ENCODE measurements at regions not wholly inside any gene's neighbourhood (a gene's known extent, or its start where the extent isn't known, plus 50 kb on each side); places are given as distances from the start of the nearest gene placed in this dataset.
"Not testable (repeated sequence)": the region's sequence is repeated elsewhere in the genome, so short reads cannot be mapped to it uniquely, and the experiment has no call there.

DNA sequence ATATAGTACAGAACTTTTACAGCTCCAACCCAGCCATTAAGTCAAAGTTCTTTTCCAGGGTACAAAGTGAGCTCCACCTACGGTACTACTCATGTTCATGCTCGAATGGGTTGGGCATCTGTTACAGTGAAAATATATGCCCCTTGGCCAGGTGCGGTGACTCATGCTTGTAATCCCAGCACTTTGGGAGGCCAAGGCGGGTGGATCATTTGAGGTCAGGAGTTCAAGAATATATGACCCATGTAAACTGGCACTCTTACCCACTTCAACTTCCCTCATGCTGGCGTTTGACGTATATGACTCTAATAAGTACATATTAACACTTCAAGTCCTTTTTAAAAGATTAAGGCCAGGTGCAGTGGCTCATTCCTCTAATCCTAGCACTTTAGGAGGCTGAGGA, 71.3 kb upstream of the PKN2 start:
- in situ Hi-C loops (cut with MboI; ENCODE audit: low pct_unique_long_range_greater_than_20kb in 2 of 9, low sequenced_read_pairs in 9 of 9, unreplicated experiment in 9 of 9): no loop called here

DNA sequence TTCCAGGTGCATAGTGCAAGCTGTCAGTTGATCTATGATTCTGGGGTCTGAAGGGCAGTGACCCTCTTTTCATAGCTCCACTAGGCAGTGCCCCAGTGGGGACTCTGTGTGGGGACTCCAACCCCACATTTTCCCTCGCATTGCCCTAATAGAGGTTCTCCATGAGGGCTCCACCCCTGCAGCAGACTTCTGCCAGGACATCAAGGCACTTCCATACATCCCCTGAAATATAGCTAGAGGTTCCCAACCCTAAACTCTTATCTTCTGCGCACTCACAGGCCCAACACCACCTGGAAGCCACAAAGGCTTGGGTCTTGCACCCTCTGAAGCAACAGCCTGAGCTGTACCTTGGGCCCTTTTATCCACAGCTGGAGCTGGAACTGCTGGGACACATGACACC, 65.7 kb upstream of the PKN2 start:
- ATAC-seq (replicated peaks in 6 of 8): no peak
- WGBS, 10 experiments: 0 to 100% (median 60%) methylated on average over 1 to 2 of the region's 2 CpGs; no CpG with 5 or more reads in 3 of the 10 experiments
- H3K27ac ChIP-seq: no peak overlapping the region
- H3K4me3 ChIP-seq: no peak overlapping the region
- in situ Hi-C loops (cut with MboI; ENCODE audit: low pct_unique_long_range_greater_than_20kb in 2 of 9, low sequenced_read_pairs in 9 of 9, unreplicated experiment in 9 of 9): no loop called here
- no peaks in the 10 kb centered on the region for H3K4me1 ChIP-seq (replicated peaks in 1 of 2)

More for the DNA sequence above, 71.3 kb upstream of the PKN2 start:
- H3K27ac ChIP-seq: no peak overlapping the region
- H3K4me1 ChIP-seq (replicated peaks in 1 of 2): no peaks in the 10 kb centered on the region
- WGBS, 10 experiments: 50 to 100% (median 89%) methylated on average over 2 to 6 of the region's 6 CpGs; no CpG with 5 or more reads in 1 of the 10 experiments
- ATAC-seq (replicated peaks in 6 of 8): no peak
- H3K4me3 ChIP-seq: no peak overlapping the region

GRCh38 chr1:88623101-88623500, 61.0 kb upstream of the PKN2 start:
- H3K27ac ChIP-seq; H3K4me3 ChIP-seq; H3K4me1 ChIP-seq (replicated peaks in 1 of 2); in situ Hi-C loops (cut with MboI; ENCODE audit: low pct_unique_long_range_greater_than_20kb in 2 of 9, low sequenced_read_pairs in 9 of 9, unreplicated experiment in 9 of 9); ATAC-seq (replicated peaks in 6 of 8): not testable (repeated sequence)
- 0 to 100% (median 80%) methylated on average over 1 of the region's 1 CpG; no CpG with 5 or more reads in 1 of the 10 experiments for WGBS, 10 experiments
